ENCODE measurements at regions not wholly inside any gene's neighbourhood (a gene's known extent, or its start where the extent isn't known, plus 50 kb on each side); places are given as distances from the start of the nearest gene placed in this dataset.

DNA sequence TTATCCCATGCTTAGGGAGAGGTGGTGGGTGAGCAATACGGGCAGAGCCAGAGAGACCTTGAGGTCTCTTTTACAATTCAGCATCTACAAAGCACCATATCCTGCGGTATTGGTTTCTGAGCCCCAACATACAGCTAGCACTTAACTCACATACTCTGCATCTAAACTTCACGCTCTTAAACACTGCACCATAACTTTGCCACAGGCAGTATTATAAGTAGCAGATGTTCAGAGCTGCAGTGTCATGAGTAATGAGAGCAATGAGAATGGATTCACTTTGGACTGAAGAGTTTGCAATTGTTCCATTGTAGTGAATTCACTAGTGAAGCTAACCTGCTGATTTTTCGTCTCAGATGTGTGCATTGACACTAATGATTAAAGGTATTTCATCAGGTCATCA, 93.8 kb downstream of the HS3ST1 start:
- H3K27me3 ChIP-seq: no peaks in the 10 kb centered on the region
- H3K36me3 ChIP-seq: no peaks in the 10 kb centered on the region
- H3K27ac ChIP-seq: no peak overlapping the region
- no peaks in the 10 kb centered on the region for H3K4me1 ChIP-seq
- ATAC-seq (no peak), DNase-seq (no peak)
- TF ChIP-seq, protein P1, sequence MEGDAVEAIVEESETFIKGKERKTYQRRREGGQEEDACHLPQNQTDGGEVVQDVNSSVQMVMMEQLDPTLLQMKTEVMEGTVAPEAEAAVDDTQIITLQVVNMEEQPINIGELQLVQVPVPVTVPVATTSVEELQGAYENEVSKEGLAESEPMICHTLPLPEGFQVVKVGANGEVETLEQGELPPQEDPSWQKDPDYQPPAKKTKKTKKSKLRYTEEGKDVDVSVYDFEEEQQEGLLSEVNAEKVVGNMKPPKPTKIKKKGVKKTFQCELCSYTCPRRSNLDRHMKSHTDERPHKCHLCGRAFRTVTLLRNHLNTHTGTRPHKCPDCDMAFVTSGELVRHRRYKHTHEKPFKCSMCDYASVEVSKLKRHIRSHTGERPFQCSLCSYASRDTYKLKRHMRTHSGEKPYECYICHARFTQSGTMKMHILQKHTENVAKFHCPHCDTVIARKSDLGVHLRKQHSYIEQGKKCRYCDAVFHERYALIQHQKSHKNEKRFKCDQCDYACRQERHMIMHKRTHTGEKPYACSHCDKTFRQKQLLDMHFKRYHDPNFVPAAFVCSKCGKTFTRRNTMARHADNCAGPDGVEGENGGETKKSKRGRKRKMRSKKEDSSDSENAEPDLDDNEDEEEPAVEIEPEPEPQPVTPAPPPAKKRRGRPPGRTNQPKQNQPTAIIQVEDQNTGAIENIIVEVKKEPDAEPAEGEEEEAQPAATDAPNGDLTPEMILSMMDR (IDR thresholded peaks at IDR 0.05): no peak
- intact Hi-C loops (cut with DNase I): no loop called here
- no peaks in the 10 kb centered on the region for H3K9me3 ChIP-seq
- H3K4me3 ChIP-seq: no peak overlapping the region

DNA sequence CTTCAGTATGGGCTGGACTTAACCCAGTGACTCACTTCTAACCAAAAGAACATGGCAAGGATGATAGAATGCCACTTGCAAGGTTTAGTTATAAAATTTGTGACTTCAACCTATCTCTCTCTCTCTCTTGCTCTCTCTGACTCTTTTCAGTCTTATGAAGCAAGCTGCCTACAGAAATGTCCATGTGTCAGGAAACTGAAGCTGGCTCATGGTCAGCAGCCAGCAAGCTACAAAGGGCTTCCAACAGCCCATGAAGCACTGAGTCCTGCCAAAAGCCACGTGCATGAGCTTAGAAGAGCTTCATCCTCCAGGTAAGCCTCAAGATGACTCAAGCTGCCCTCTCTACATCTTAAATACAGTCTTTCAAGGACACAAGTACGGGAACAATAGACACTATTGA, 100.3 kb downstream of the HS3ST1 start:
- DNase-seq: no peak
- no peak overlapping the region for H3K4me3 ChIP-seq
- intact Hi-C loops (cut with DNase I): no loop called here
- TF ChIP-seq, protein P1 (IDR thresholded peaks at IDR 0.05): no peak
- no peaks in the 10 kb centered on the region for H3K27me3 ChIP-seq
- no peaks in the 10 kb centered on the region for H3K9me3 ChIP-seq
- H3K27ac ChIP-seq: no peak overlapping the region
- H3K36me3 ChIP-seq: no peaks in the 10 kb centered on the region
- H3K4me1 ChIP-seq: no peaks in the 10 kb centered on the region
- no peak for ATAC-seq

DNA sequence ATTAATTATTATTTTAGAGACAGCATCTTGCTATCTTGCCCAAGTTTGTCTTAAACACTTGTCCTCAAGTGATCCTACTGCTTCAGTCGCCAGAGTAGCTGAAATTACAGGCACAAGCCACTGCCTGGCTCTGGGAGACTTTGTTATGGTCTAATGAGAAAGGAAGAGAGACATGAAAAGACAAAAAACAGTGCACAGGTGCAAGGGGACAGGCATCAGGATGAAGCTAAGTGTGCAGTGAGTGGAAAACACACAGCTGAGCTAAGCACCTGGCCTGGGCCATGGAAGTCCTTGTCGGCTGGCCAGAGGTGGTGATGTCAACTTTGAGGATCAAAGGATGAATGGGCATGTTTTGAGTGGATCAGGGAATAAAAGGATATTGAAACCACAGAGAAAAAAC, 102.7 kb downstream of the HS3ST1 start:
- Histone ChIP-seq H3K9me3 (peaks cover 8% of the 10 kb centered on the region), H3K27ac (no peak overlapping the region), H3K4me1 (no peaks in the 10 kb centered on the region), H3K36me3 (no peaks in the 10 kb centered on the region), H3K27me3 (no peaks in the 10 kb centered on the region), H3K4me3 (no peak overlapping the region)
- TF ChIP-seq, protein P1 (IDR thresholded peaks at IDR 0.05): no peak
- ATAC-seq (no peak), DNase-seq (no peak)
- intact Hi-C loops (cut with DNase I): no loop called here

DNA sequence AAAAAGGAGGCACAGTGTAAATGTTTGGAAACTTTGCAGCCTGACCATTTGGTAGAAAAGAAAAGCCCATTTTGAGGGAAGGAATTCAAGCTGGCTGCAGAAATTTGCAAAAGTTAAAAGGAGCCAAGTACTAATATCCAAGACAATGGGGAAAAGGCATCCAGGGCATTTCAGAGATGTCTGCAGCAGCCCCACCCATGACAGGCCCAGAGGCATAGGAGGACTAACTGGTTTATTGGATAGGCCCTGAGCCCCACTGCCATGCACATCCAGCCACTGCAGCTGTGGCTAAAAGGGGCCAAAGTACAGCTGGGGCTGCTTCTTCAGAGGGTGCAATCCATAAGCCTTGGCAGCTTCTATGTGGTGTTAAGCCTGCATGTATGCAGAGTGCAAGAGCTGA, 104.9 kb downstream of the HS3ST1 start:
- intact Hi-C loops (cut with DNase I): no loop called here
- no peaks in the 10 kb centered on the region for H3K27me3 ChIP-seq
- DNase-seq: no peak

DNA sequence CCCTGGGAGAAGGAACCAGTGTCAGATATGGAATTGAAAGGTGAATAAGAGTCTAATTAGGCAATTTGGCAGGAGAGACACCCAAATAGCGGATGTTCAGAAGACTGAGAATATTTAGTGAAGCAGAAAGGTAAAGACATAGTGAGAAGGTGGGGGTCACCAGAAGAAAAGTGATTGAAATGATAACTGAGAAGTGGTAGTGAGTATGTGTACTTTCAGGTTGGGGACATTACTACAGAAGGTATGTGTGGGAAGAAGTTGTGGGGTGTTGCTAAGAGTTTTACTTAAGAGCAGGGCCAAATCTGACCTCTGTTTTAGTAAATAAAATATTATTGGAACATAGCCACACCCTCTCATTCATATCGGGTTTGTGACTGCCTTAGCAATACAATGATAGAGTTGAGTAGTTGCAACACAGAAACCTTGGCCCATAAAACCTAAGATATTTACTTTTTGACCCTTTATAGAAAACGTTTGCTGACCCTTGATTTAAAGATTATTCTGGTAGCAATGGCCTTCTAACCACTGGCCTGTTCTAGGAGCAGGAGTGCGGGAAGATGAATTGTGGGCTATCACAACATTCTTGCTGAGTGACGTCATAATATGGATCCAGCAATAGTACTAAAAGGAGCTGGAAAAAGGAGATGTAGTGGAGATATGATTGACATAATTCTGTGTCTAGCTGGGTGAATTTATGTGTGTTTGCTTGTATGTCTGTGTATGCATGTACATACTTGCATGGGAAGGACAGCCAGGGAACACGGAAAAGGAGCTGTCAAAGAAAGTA, 115.3 kb downstream of the HS3ST1 start:
- Histone ChIP-seq H3K27ac (no peak overlapping the region), H3K27me3 (no peaks in the 10 kb centered on the region), H3K4me3 (no peak overlapping the region), H3K4me1 (no peaks in the 10 kb centered on the region), H3K36me3 (no peaks in the 10 kb centered on the region), H3K9me3 (no peaks in the 10 kb centered on the region)
- ATAC-seq (no peak), DNase-seq (no peak)
- intact Hi-C loops (cut with DNase I): no loop called here
- TF ChIP-seq, protein P1 (IDR thresholded peaks at IDR 0.05): no peak

More for the DNA sequence above, 104.9 kb downstream of the HS3ST1 start:
- H3K27ac ChIP-seq: no peak overlapping the region
- peaks cover 8% of the 10 kb centered on the region for H3K9me3 ChIP-seq
- no peaks in the 10 kb centered on the region for H3K36me3 ChIP-seq
- TF ChIP-seq, protein P1 (IDR thresholded peaks at IDR 0.05): no peak
- no peak for ATAC-seq
- H3K4me1 ChIP-seq: no peaks in the 10 kb centered on the region
- H3K4me3 ChIP-seq: no peak overlapping the region
